DND-41 (cell line): ENCODE measurements at regions not wholly inside any gene's neighbourhood (a gene's known extent, or its start where the extent isn't known, plus 50 kb on each side); places are given as distances from the start of the nearest gene placed in this dataset.

Source experiments
- CTCF ChIP-seq: IDR thresholded peaks from 2 replicates; pipeline ENCODE4 v1.5.1; 2012; ENCODE audit warnings: borderline replicate concordance, low read length, moderate library complexity, mild to moderate bottlenecking; ENCODE audit not compliant: poor library complexity, severe bottlenecking; ENCODE audit errors: extremely low read depth
- EZH2 ChIP-seq: IDR thresholded peaks from 3 replicates; pipeline ENCODE4 v1.6.1; 2012; ENCODE audit warnings: borderline replicate concordance, low read depth, mild to moderate bottlenecking, moderate library complexity, low read length, inconsistent platforms; ENCODE audit not compliant: severe bottlenecking

- TF ChIP-seq CTCF (no peak), EZH2 (no peak)
Observed at GRCh38 chr4:96189761-96190160, 349.9 kb downstream of the PDHA2 start.
